ENCODE measurements at regions not wholly inside any gene's neighbourhood (a gene's known extent, or its start where the extent isn't known, plus 50 kb on each side); places are given as distances from the start of the nearest gene placed in this dataset.

DNA sequence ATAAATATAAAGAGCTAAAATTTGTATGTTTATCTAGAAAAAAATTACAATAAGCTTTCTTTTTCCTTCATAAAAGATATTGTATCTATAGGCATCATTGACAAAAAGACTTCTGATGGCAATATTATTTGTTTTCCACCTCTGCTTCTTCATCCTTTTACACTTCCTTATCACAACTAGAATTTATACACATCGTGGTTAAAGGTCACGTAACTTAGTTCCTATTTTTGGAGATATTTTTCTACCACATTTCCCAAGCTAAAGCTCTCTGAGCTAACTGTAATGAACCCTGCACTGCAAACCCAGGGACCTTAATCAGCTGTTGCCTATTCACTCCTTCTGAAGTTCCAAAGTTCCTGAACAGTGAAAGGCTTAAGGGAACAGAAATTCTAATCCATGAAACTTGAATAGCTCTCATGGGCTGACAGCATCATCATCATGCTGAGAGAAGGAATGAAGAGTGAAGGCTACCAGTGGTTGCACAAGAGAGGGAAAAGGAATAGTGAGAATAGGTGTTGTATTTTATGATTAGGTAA, 106.1 kb upstream of the SLC13A1 start:
- TF ChIP-seq, protein P1, sequence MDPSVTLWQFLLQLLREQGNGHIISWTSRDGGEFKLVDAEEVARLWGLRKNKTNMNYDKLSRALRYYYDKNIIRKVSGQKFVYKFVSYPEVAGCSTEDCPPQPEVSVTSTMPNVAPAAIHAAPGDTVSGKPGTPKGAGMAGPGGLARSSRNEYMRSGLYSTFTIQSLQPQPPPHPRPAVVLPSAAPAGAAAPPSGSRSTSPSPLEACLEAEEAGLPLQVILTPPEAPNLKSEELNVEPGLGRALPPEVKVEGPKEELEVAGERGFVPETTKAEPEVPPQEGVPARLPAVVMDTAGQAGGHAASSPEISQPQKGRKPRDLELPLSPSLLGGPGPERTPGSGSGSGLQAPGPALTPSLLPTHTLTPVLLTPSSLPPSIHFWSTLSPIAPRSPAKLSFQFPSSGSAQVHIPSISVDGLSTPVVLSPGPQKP (IDR thresholded peaks at IDR 0.05; ENCODE audit: borderline replicate concordance, low read depth, low read length): no peak
- TF ChIP-seq, protein P2, sequence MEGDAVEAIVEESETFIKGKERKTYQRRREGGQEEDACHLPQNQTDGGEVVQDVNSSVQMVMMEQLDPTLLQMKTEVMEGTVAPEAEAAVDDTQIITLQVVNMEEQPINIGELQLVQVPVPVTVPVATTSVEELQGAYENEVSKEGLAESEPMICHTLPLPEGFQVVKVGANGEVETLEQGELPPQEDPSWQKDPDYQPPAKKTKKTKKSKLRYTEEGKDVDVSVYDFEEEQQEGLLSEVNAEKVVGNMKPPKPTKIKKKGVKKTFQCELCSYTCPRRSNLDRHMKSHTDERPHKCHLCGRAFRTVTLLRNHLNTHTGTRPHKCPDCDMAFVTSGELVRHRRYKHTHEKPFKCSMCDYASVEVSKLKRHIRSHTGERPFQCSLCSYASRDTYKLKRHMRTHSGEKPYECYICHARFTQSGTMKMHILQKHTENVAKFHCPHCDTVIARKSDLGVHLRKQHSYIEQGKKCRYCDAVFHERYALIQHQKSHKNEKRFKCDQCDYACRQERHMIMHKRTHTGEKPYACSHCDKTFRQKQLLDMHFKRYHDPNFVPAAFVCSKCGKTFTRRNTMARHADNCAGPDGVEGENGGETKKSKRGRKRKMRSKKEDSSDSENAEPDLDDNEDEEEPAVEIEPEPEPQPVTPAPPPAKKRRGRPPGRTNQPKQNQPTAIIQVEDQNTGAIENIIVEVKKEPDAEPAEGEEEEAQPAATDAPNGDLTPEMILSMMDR (conservative IDR thresholded peaks at IDR 0.05; ENCODE audit: low read depth, low read length): no peak
- TF ChIP-seq BHLHE40 (IDR thresholded peaks at IDR 0.05; ENCODE audit: low read depth, low read length) (no peak), CEBPB (IDR thresholded peaks at IDR 0.05; ENCODE audit: low read depth, low read length) (no peak)
